GM12891 (cell line): ENCODE measurements at regions not wholly inside any gene's neighbourhood (a gene's known extent, or its start where the extent isn't known, plus 50 kb on each side); places are given as distances from the start of the nearest gene placed in this dataset.

ENCODE experiments used
- POLR2A ChIP-seq: IDR thresholded peaks from 2 replicates; pipeline ENCODE4 v1.6.1; 2011; ENCODE audit warnings: low read depth, low read length, control low read depth
- POLR2AphosphoS5 ChIP-seq: IDR thresholded peaks from 2 replicates; pipeline ENCODE4 v1.6.1; 2011; ENCODE audit warnings: low read depth, low read length, control low read depth
- SPI1 ChIP-seq: IDR thresholded peaks from 2 replicates; pipeline ENCODE4 v1.6.1; 2011; ENCODE audit warnings: low read depth, low read length, control low read depth
- TAF1 ChIP-seq: IDR thresholded peaks from 2 replicates; pipeline ENCODE4 v1.6.1; 2011; ENCODE audit warnings: low read depth, low read length, control low read depth

DNA sequence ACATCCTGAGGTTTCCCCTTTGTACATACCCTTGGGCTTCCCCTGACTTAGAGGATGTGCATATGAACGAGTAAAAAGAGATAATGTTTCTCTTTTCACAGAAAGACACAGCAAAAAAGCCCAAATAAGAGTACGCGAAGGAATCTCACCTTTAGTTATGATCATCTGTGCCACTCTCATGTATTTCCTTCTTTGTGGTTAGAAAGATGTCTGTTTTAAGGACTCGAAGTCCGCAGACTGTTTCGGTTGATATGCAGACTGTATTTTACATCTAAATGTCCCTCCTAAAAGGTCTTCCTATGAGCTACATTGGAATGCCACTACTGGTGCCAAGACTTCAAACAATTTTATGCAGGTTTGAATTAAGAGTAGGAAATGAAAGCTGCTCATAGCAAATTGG, 102.3 kb upstream of the GOT2 start:
- TF ChIP-seq TAF1 (no peak), POLR2AphosphoS5 (no peak), POLR2A (no peak), SPI1 (no peak)
